ENCODE measurements at regions not wholly inside any gene's neighbourhood (a gene's known extent, or its start where the extent isn't known, plus 50 kb on each side); places are given as distances from the start of the nearest gene placed in this dataset.
"Not testable (repeated sequence)": the region's sequence is repeated elsewhere in the genome, so short reads cannot be mapped to it uniquely, and the experiment has no call there.

- no peak for DNase-seq
Observed at GRCh38 chr2:143946436-143947391, 573.2 kb downstream of the ZEB2 start.

- DNase-seq: no peak
Observed at GRCh38 chr2:143942486-143942885, 577.4 kb downstream of the ZEB2 start.

GRCh38 chr2:143940720-143941119 is 579.2 kb downstream of the ZEB2 start:
- no peak for DNase-seq

- no peak for DNase-seq
Observed at GRCh38 chr2:143939626-143940330, 580.1 kb downstream of the ZEB2 start.

GRCh38 chr2:143937723-143938350 is 582.1 kb downstream of the ZEB2 start:
- DNase-seq: no peak

GRCh38 chr2:143936848-143937722 is 582.8 kb downstream of the ZEB2 start:
- no peak for DNase-seq

GRCh38 chr2:143936538-143936847 is 583.4 kb downstream of the ZEB2 start:
- no peak for DNase-seq

GRCh38 chr2:143935482-143935752 is 584.5 kb downstream of the ZEB2 start:
- DNase-seq: no peak

GRCh38 chr2:143934626-143935481 is 585.1 kb downstream of the ZEB2 start:
- DNase-seq: no peak

- no peak for DNase-seq
Observed at GRCh38 chr2:143933946-143934569, 585.9 kb downstream of the ZEB2 start.

- DNase-seq: no peak
Observed at GRCh38 chr2:143930891-143931290, 589.0 kb downstream of the ZEB2 start.

- no peak for DNase-seq
Observed at GRCh38 chr2:143928613-143929012, 591.3 kb downstream of the ZEB2 start.

GRCh38 chr2:143928184-143928583 is 591.7 kb downstream of the ZEB2 start:
- no peak for DNase-seq

GRCh38 chr2:143926736-143927135 is 593.2 kb downstream of the ZEB2 start:
- no peak for DNase-seq

- not testable (repeated sequence) for DNase-seq
Observed at GRCh38 chr2:143922261-143922830, 597.6 kb downstream of the ZEB2 start.

- no peak for DNase-seq
Observed at GRCh38 chr2:143918465-143918989, 601.4 kb downstream of the ZEB2 start.

- DNase-seq: no peak
Observed at GRCh38 chr2:143916781-143917180, 603.1 kb downstream of the ZEB2 start.

- DNase-seq: no peak
Observed at GRCh38 chr2:143909577-143910353, 610.2 kb downstream of the ZEB2 start.

GRCh38 chr2:143908843-143909242 is 611.1 kb downstream of the ZEB2 start:
- DNase-seq: no peak

GRCh38 chr2:143907801-143908200 is 612.1 kb downstream of the ZEB2 start:
- DNase-seq: no peak
